ENCODE measurements at regions not wholly inside any gene's neighbourhood (a gene's known extent, or its start where the extent isn't known, plus 50 kb on each side); places are given as distances from the start of the nearest gene placed in this dataset.

GRCh38 chr19:29021232-29021916, 191.6 kb downstream of the UQCRFS1 start:
- no peak for TF ChIP-seq CTCF (IDR thresholded peaks at IDR 0.05; ENCODE audit: low read depth, low read length)
- DNase-seq (ENCODE audit: extremely low read depth, low read depth) = no peak

GRCh38 chr19:29019403-29019802, 193.5 kb downstream of the UQCRFS1 start:
- no peak for TF ChIP-seq CTCF (IDR thresholded peaks at IDR 0.05; ENCODE audit: low read depth, low read length)
- DNase-seq (ENCODE audit: extremely low read depth, low read depth) = no peak

GRCh38 chr19:29018542-29018941, 194.4 kb downstream of the UQCRFS1 start:
- no peak for TF ChIP-seq CTCF (IDR thresholded peaks at IDR 0.05; ENCODE audit: low read depth, low read length)
- DNase-seq (ENCODE audit: extremely low read depth, low read depth) = no peak

- no peak for TF ChIP-seq CTCF (IDR thresholded peaks at IDR 0.05; ENCODE audit: low read depth, low read length)
- DNase-seq (ENCODE audit: extremely low read depth, low read depth) = no peak
These were observed 195.2 kb downstream of the UQCRFS1 start for GRCh38 chr19:29017788-29018187.

GRCh38 chr19:29016926-29017760, 195.8 kb downstream of the UQCRFS1 start:
- no peak for DNase-seq (ENCODE audit: extremely low read depth, low read depth)
- no peak for TF ChIP-seq CTCF (IDR thresholded peaks at IDR 0.05; ENCODE audit: low read depth, low read length)

- TF ChIP-seq CTCF (IDR thresholded peaks at IDR 0.05; ENCODE audit: low read depth, low read length) = no peak
- DNase-seq (ENCODE audit: extremely low read depth, low read depth) = no peak
These were observed 196.6 kb downstream of the UQCRFS1 start for GRCh38 chr19:29016353-29016752.

GRCh38 chr19:29015569-29015968, 197.4 kb downstream of the UQCRFS1 start:
- TF ChIP-seq CTCF (IDR thresholded peaks at IDR 0.05; ENCODE audit: low read depth, low read length) = no peak
- DNase-seq (ENCODE audit: extremely low read depth, low read depth) = no peak

All from AG09319 (cell line).